Stimulated activated CD8-positive, alpha-beta memory T cell treated with anti-CD3 and anti-CD28 coated beads, Interleukin-4, amount 100 ng/mL, for 1 hour (primary cell): ENCODE measurements at regions not wholly inside any gene's neighbourhood (a gene's known extent, or its start where the extent isn't known, plus 50 kb on each side); places are given as distances from the start of the nearest gene placed in this dataset.

Source experiments
- DNase-seq, 2 donors: peaks; one replicate each; pipeline ENCODE4 v3.0.0-alpha.2; 2020; ENCODE audit warnings: low read depth in 2 of 2, low spot score in 1 of 2

- DNase-seq, result no peak
These were observed 98.8 kb downstream of the YTHDF1 start for GRCh38 chr20:63117151-63117550.

DNA sequence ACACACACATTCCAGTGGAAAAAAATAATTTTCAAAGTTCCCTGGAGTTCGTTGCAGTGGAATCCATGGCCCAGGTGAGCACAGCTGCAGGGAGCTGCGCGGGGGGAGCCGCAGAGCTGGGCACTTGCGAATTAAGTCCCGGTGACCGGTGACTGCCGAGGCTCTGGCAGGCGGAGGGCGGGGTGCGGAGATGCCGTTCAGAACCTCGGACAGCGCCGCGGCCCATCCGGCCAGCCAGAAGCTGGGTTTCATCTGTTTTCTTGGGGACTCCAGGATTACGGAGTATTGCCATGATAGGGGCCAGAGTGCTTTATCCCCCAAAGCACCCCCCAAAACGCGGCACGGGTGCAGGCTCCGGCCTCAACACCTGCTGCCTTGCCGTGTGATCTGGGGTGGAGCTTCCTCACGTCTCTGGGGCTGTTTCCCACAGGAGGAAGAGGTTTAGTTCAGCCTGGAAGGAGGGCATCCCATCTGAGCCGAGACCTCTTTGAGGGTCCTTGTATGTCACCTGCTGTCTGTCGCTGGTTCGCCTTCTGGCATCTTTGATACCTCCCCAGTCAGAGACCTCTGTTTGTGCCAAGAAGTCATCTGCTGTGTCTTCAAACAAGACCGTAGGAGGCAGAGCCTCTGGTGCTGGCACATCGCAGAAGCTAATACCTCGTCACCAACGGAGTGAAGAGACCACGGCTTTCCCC, 99.4 kb downstream of the YTHDF1 start:
- no peak for DNase-seq

DNA sequence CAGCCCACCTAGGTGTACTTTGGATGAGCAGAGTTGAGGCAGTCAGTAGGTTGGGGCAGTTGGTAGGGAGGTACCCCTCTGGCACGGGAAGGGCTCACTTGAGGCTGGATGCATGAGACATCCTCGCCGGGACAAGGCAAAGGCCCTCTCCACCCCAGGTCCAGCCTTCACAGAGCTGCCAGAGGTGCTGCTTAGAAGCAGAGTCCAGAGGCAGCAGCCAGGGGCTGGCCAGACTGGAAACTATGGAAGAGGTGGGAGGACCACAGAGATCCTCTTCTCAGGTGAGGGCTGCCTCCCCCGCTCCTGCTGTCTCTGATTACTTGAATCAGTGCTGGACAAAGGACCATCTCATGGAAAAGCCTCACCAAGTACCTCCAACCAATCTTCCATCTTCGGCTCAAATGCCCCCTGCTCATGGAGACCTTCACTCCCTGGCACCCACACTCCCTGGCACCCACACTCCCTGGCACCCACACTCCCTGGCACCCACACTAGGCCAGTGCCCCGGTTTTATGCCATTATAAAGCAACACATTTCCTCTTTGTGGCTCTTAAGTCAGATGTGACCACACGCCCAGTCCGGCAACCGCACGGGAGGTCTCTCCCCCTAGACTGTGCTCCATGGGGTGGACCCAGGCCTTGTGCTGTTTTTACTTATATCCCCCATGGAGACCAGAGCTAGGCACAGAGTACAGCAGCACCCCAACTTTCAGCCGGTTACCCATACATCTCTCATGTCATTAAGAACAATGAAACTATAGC, 100.1 kb downstream of the YTHDF1 start:
- DNase-seq, result no peak

GRCh38 chr20:63114693-63115311, 101.1 kb downstream of the YTHDF1 start:
- DNase-seq, result no peak

- no peak for DNase-seq
These were observed 101.8 kb downstream of the YTHDF1 start for GRCh38 chr20:63114006-63114692.

DNA sequence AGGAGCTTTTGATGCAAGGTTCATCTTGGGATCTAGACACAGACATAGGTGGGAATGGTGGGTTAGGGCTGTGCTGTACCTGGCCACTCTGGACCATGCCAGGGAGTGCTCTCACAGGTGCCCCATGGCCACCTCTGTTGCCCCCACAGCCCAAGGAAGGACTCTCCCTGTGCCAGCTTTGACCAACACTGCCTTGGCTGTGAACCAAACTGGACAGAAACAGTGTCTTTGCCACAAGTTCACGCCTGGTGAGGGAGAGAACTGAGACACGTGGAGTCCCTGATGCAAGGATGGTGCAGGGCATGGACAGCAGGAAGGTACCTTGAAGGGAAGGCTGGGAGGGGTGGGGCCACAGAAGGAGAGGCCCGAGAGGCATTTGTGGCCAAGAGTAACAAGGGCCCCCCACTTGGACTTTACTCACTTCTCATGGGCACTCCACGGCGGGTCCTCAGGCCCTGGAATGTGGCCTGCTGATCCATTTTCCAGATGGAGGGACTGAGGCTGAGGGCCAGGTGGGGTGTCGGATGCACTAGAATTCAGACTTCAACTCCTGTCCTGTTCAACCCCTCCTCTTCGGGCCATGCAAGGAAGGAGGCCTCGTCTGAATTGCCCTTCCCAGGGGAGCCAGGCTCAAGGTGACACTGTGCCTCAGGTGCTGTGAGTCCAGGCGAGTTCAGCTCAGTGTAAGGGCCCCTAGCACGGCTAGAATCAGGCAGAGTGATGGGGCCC, 103.3 kb downstream of the YTHDF1 start:
- no peak for DNase-seq

DNA sequence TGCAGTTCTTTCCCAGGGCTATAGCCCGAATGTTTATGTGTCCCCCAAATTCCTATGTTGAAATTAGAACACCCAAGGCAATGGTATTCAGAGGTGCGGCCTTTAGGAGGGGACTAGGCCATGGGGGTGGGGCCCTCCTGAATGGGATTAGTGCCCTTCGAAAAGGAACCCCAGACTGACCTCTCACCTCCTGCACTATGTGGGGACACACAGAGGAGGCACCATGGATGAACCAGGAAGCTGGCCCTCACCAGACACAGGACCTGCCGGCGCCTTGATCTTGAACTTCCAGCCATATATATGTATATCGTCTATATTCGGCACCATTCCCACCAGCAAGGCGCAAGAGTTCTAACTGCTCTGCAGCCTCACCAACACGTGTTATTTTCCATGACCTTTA, 101.5 kb upstream of the BHLHE23 start:
- no peak for DNase-seq

DNA sequence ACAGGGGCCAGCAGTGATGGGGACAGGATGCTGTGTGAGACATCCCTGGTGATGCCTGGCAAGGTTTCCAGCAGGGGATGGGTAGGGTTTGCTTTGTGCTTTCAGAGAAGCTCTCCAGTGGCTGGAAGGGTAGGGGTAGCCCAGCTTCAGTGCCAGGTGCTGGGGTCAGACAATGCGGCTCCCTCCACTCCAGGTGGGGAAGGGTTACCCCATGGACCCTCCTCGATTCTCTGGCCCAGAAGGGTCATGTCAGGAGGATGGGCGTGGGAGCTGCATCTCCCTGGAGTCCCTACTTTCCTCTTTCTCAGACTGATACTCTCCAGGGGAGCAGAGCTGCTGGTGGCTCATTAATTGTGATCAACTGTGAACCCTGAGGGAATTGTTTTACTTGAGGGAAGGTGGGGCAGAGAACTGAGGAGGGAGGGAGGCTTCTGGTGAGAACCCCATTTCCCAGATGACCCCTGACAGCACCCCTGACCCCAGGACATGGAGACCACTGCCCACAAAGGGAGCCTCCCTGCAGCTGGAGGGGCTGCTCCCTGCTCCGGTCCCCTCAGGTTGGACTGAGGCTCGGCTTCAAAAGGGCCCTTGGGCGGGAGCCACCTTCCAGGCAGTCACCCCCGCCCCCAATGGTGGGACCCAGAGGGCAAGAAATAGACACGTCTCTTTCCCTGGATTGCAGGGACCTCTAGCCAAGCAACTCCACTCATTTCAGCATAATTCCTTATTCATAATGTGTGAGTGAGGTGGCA, 100.9 kb upstream of the BHLHE23 start:
- DNase-seq, result no peak

GRCh38 chr20:63106765-63107448, 100.1 kb upstream of the BHLHE23 start:
- no peak for DNase-seq

GRCh38 chr20:63106108-63106764, 99.5 kb upstream of the BHLHE23 start:
- no peak for DNase-seq

GRCh38 chr20:63105211-63106107, 98.7 kb upstream of the BHLHE23 start:
- no peak for DNase-seq

GRCh38 chr20:63104312-63105181, 97.8 kb upstream of the BHLHE23 start:
- no peak for DNase-seq

DNA sequence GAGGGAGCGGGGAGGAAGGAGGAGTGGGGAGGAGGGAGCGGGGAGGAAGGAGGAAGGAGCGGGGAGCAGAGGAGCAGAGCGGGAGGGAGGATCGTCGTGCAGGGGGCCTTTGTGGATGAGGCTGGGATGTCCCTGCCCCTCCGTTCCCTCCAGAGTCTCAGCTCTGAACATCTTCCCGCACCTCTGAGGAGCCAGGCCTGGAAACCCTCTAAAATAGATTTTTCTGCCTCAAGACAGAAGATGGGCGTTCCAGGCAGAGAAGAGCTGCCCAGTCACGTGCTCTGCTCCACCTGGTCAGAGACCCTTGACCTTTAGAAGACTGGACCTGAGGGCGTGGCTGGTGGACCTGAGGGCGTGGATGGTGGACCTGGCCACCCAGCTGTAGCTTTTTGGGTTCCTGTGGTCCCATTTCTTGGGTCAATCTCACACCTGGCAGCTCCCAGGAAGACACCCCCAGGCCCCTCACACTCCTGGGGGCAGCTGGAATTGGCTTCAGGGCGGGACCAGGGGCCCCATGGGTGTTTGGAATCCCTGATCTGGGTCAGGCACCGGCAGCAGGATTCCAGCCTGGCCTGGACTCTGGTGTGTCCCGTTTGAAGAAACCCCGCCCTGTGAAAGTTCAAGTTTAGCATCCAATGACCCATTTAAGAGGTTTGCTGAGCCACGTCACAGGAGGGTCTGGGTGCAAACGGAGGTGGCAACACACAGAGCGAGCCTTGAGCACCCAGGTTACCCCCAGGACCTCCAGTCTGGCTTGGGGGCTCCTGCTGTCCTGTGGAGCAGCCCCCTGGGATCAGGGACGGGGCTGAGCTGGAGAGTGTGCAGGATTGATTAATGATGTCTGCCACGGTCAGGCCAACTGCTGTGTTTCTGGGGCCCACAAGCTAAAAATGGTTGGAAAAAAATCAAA, 96.9 kb upstream of the BHLHE23 start:
- no peak for DNase-seq

- peak; percentile 18 to 33 for DNase-seq
These were observed 96.1 kb upstream of the BHLHE23 start for GRCh38 chr20:63102721-63103375.
